Thyroid gland (tissue), 4 donors: ENCODE measurements at regions not wholly inside any gene's neighbourhood (a gene's known extent, or its start where the extent isn't known, plus 50 kb on each side); places are given as distances from the start of the nearest gene placed in this dataset.

Source experiments
- POLR2A ChIP-seq, 2 donors: fragments of 450-650 bp; IDR thresholded peaks; one replicate each; pipeline ENCODE4 v1.6.1; 2017; ENCODE audit warnings: antibody characterized with exemption in 2 of 2, mild to moderate bottlenecking in 2 of 2, moderate library complexity in 1 of 2
- TF ChIP-seq, protein P1 (sequence below), 6 experiments: fragments of 200-600 bp in 3 of 6; fragments of 450-650 bp in 3 of 6; sonication (generic) in 3 of 6; IDR thresholded peaks; one replicate each; pipeline ENCODE4 v1.5.1; 2016 to 2019; ENCODE audit warnings: antibody characterized with exemption in 6 of 6, mild to moderate bottlenecking in 2 of 6, inconsistent platforms in 1 of 6, moderate library complexity in 1 of 6

DNA sequence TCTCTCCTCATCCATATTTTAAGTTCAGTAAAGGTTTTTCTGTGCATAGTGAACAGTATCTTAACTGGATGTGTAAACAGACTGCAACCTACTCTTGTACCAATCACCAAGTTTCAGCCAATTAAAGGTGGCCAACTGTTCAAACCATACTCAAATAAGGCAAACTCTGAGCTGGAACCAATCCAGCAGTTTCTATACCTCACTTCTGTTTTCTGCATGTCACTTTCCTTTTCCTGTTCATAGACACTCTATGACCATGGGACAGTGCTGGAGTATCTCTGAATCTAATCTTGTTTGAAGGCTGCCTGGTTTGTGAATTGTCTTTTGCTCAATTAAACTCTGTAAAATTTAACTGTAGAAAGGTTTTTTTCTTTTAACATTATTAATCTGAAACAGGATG, 470.3 kb upstream of the SLITRK6 start:
- TF ChIP-seq, protein P1, sequence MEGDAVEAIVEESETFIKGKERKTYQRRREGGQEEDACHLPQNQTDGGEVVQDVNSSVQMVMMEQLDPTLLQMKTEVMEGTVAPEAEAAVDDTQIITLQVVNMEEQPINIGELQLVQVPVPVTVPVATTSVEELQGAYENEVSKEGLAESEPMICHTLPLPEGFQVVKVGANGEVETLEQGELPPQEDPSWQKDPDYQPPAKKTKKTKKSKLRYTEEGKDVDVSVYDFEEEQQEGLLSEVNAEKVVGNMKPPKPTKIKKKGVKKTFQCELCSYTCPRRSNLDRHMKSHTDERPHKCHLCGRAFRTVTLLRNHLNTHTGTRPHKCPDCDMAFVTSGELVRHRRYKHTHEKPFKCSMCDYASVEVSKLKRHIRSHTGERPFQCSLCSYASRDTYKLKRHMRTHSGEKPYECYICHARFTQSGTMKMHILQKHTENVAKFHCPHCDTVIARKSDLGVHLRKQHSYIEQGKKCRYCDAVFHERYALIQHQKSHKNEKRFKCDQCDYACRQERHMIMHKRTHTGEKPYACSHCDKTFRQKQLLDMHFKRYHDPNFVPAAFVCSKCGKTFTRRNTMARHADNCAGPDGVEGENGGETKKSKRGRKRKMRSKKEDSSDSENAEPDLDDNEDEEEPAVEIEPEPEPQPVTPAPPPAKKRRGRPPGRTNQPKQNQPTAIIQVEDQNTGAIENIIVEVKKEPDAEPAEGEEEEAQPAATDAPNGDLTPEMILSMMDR (IDR thresholded peaks at IDR 0.05) = no peak
- TF ChIP-seq POLR2A (IDR thresholded peaks at IDR 0.05) = no peak
